ENCODE measurements at regions not wholly inside any gene's neighbourhood (a gene's known extent, or its start where the extent isn't known, plus 50 kb on each side); places are given as distances from the start of the nearest gene placed in this dataset.

DNA sequence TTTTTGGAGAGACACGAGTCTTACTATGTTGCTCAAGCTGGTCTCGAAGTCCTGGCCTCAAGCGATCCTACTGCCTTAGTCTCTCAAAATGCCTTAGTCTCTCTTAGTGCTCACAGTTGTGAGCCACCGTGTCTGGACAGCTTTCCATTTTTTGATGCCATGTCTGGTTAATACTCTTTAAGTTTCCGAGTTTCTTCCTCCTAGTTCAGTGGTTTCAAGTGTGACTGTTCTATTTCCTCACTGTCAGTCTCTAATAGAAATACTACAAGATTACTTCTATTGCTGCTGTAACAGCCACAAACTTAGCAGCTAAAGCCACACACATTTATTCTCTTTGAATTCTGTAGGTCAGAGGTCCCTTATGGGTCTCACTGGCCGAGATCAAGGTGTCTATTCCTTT, 125.1 kb upstream of the MGAT5 start:
- no peak overlapping the region for H3K4me3 ChIP-seq (ENCODE audit: insufficient read depth, low read depth, low read length)
- H3K4ac ChIP-seq (ENCODE audit: low read depth, low read length): no peak overlapping the region
- H2BK15ac ChIP-seq (ENCODE audit: low read depth, low read length): no peak overlapping the region
- no peak overlapping the region for H4K5ac ChIP-seq (ENCODE audit: low read depth, low read length)
- no peak overlapping the region for H3K14ac ChIP-seq (replicated peaks; ENCODE audit: low read depth, low read length)
- H4K91ac ChIP-seq (ENCODE audit: insufficient read depth, low read depth, low read length): no peak overlapping the region
- H2BK5ac ChIP-seq (ENCODE audit: low read depth, low read length, poor library complexity, severe bottlenecking): no peak overlapping the region
- H3K9me1 ChIP-seq (ENCODE audit: insufficient read depth, low read length): peaks cover 27% of the 10 kb centered on the region
- H3K18ac ChIP-seq (ENCODE audit: low read depth, low read length): no peak overlapping the region
- intact Hi-C loops (cut with micrococcal nuclease): no loop called here
- no peaks in the 10 kb centered on the region for H3K27me3 ChIP-seq (ENCODE audit: control insufficient read depth, insufficient read depth, low read length)
- no peak overlapping the region for H2BK120ac ChIP-seq (ENCODE audit: low read depth, low read length)
- peaks cover 69% of the 10 kb centered on the region for H4K20me1 ChIP-seq (ENCODE audit: insufficient read depth, low read length)
- no peak overlapping the region for H4K8ac ChIP-seq (ENCODE audit: low read depth in 2 of 2, low read length in 2 of 2)
- H3K9me3 ChIP-seq (ENCODE audit: control insufficient read depth, insufficient read depth, low read length): no peaks in the 10 kb centered on the region
- BruUV-seq (replicated peaks): no TSS peak
- ChIA-PET POLR2A (ENCODE audit: unreplicated experiment) (interaction anchor here (0.5 to 1.5 kb wide), 3 partner anchors 75 to 242 kb away, joined by 3 read pairs; no protein-coding TSS in a partner anchor), CTCF (interaction anchor here (0.6 to 1.0 kb wide), 3 partner anchors 10 to 303 kb away, joined by 3 read pairs; no protein-coding TSS in a partner anchor)
- no peak overlapping the region for H3K23ac ChIP-seq (ENCODE audit: low read depth, low read length)
- peaks cover 22% of the 10 kb centered on the region for H3K4me1 ChIP-seq (ENCODE audit: control insufficient read depth, insufficient read depth, low read length)
- peaks cover 13% of the 10 kb centered on the region for H3K36me3 ChIP-seq (ENCODE audit: control insufficient read depth, insufficient read depth, low read length)
- no peak overlapping the region for H3K9ac ChIP-seq (ENCODE audit: low read depth, low read length)
- no peak for ATAC-seq (ENCODE audit: low read depth)
- H2BK20ac ChIP-seq (ENCODE audit: low read depth, low read length): no peak overlapping the region
- H2AFZ ChIP-seq (replicated peaks; ENCODE audit: low read length, poor library complexity): no peak overlapping the region
- H3K27ac ChIP-seq (ENCODE audit: insufficient read depth, low read length): no peak overlapping the region
- WGBS, 2 experiments (ENCODE audit: extremely low coverage in 2 of 2, insufficient read length in 1 of 2): 94% methylated on average over 3 of the region's 6 CpGs; no CpG with 5 or more reads in 1 of the 2 experiments
- no peak for DNase-seq
- dilution Hi-C loops (cut with HindIII; ENCODE audit: low sequenced_read_pairs, unreplicated experiment): no loop called here
- no peak overlapping the region for H3K4me2 ChIP-seq (ENCODE audit: low read depth, low read length)
- in situ Hi-C loops (cut with MboI; ENCODE audit: low sequenced_read_pairs): no loop called here
- no peak overlapping the region for H3K56ac ChIP-seq (ENCODE audit: extremely low read depth, insufficient read depth, low read length)
- TF ChIP-seq BHLHE40 (IDR thresholded peaks at IDR 0.05; ENCODE audit: low read depth, low read length) (no peak), NFE2L2 (IDR thresholded peaks at IDR 0.05; ENCODE audit: low read depth, low read length) (no peak), RCOR1 (IDR thresholded peaks at IDR 0.05; ENCODE audit: insufficient replicate concordance, low read length) (no peak), MAZ (IDR thresholded peaks at IDR 0.05; ENCODE audit: borderline replicate concordance, low read depth, low read length) (no peak), FOS (IDR thresholded peaks at IDR 0.05; ENCODE audit: low read depth, low read length) (no peak), CHD1 (IDR thresholded peaks at IDR 0.05; ENCODE audit: low read depth, low read length) (no peak)
- H3K79me1 ChIP-seq (ENCODE audit: low read depth in 1 of 2, low read length in 2 of 2): peaks cover 37 to 80% of the 10 kb centered on the region in 2 experiments
- H2AK9ac ChIP-seq (replicated peaks; ENCODE audit: low read depth, low read length, poor library complexity): no peak overlapping the region
- no peak overlapping the region for H2AK5ac ChIP-seq (ENCODE audit: low read depth, low read length)
